ENCODE measurements at regions not wholly inside any gene's neighbourhood (a gene's known extent, or its start where the extent isn't known, plus 50 kb on each side); places are given as distances from the start of the nearest gene placed in this dataset.

GRCh38 chr22:49007013-49007653, 820.5 kb downstream of the BRD1 start:
- TF ChIP-seq CTCF (IDR thresholded peaks at IDR 0.05) (no peak), POLR2A (IDR thresholded peaks at IDR 0.05) (no peak), EP300 (IDR thresholded peaks at IDR 0.05) (no peak)
